H4 (cell line): ENCODE measurements at regions not wholly inside any gene's neighbourhood (a gene's known extent, or its start where the extent isn't known, plus 50 kb on each side); places are given as distances from the start of the nearest gene placed in this dataset.

Experiments used
- DNase-seq: peaks from one replicate; pipeline ENCODE4 v3.0.0-alpha.2; 2015; ENCODE audit warnings: low spot score

DNA sequence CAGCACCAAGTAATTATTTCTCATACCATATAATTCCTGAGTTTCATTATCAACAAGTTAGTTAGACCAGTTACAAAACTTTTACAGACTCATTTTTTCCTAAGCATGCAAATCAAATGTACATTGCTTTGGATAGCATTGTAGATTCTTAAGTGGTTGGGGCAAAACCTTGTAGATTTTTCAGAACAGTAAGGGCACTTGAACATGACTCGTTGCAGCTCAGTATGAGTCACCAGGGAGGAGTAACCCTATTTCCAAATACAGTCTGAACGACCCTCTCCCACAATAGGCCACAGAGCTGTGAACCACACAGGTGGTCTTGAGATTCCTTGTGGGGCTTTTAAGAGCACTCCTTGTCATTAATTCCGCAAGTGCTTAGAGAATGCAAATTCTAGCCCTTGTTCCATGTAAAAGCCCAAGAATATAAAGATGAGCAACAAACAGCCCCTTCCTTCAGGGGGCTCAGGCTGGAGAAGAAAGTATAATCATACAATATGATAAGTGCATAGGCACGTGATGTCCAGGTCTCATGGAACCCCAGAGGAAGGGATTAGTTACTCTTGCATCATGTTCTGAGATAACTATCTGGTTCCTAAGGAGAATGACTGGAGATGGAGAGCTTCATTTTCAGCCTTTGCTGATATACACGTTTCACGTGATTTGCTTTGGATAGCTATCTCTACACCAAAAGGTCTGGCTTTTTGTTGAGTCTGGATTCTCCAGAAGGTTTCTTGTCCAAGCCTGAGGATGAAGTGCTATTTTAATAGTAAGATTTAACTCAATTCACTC is 295.7 kb downstream of the KCNN2 start:
- no peak for DNase-seq

DNA sequence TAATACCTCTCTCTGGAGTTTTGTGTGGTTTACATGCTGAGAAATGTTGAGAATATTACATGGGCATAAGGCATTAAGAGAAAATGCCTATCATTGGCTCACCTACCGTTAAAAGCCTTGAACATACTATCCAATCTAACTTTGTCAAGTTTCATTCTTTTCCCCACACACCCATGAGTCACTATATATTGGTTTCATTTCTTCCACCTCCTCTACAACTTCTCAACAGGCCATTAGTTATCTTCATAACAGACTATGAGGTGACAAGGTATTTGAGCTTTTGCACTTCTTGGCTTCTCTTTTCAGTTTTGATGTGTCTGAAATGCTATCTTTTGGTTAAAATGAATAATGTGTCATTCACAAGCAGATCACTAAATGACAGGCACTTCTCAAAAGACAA is 288.0 kb downstream of the KCNN2 start:
- DNase-seq = no peak

DNA sequence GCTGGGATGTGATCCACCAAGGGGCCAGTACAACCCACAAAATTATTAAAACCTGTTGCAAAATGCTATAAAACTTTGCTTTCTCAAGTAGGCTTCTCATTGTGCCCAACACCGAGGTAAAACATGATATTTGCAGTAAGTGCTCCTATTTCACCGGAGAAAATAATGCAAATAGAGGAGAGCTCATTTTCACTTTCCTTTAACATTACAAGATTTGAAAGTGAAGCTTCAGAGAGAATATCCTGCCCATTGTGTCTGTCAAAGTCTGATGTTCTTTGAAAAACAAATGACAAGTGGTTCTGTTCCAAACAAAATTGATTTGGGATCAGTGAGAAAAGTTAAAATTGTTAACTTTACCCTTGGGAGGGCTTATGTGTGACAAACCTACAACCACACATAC is 287.1 kb downstream of the KCNN2 start:
- no peak for DNase-seq

DNA sequence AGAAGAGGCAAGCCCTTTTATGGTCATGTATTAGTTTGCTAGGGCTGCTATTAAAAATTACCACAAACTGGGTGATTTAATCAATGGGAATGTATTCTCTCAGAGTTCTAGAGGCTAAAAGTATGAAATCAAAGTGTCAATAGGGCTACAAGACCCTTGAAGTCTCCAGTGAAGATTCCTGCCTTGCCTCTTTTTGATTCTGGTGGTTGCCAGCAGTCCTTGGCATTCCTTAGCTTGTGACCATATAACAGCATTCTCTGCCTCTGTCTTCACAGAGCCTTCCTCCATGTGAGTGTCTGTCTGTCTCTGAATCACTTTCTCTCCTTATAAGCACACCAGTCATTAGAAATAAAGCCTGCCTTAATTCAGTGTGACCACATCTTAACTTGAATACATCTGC is 282.7 kb downstream of the KCNN2 start:
- DNase-seq = no peak

DNA sequence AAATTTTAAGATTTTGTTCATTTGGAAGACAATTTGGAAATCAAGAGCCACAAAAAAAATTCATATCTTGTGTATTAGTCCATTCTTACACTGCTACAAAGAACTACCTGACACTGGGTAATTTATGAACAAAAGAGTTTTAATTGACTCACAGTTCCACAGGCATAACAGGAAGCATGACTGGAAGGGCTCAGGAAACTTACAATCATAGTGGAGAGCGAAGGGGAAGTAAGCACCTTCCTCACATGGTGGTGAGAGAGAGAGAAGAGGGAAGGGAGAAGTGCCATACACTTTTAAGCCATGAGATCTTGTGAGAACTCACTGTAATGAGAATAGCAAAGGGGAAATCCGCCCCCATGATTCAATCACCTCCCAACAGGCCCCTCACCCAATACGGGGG is 274.4 kb downstream of the KCNN2 start:
- DNase-seq = no peak

DNA sequence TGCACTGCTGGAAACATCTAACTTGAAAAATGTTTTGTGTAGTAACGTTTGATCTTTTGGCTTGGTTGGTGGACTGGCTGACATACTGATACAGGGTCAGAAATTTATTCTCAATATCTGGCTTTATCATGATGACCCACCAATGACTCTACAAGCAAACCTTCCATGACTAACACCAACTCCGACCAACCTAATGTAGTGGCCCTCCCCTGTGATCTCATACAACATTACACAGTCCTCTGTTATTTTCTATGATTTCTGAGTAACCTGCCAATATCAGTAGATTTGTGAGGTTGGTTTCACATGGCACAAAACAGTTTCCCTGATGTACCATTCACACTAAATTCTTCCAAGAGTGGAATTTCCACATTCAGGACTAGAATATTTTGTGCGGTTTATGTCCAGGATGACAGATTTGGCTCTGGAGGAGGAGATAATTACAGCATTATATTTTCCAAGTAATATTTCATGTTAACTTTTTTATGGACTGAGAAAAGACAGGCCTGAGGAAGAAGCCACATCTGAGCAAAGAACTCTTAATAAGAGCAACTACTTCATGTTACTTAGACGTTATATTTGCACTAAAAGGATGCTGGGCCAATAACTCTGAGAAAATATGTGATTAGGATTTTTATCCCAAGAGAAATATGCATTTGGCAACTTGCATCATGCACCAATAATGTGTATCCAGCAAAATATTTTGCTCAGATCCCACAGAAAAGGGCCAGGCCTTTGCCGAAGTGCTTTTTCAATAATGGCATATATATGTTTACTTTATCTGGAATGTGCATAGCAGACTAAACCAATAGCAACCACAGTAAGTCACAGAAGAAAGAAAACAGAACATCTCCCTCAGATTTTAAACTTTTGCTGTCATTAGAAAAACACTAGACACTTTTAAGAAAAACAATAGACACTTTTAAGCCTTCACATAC is 273.4 kb downstream of the KCNN2 start:
- no peak for DNase-seq

DNA sequence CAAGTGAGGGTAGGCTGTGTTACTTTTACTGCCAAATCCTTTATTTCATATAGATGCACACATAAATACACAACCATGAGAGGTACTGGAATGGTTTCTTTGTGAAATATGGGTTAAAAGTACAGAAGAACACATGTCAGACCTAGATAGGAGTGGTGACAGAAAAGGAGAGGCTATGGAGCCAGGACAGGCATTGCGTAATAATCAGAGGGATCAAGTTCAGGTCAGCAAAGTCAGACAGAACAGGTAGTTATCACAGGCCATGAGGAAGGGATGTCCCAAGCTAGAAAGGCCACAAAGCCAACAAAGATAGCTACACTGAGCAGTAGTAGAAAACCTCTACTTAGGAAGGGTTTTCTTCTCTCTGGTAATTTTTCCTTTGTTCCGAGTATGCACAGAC is 272.6 kb downstream of the KCNN2 start:
- no peak for DNase-seq

DNA sequence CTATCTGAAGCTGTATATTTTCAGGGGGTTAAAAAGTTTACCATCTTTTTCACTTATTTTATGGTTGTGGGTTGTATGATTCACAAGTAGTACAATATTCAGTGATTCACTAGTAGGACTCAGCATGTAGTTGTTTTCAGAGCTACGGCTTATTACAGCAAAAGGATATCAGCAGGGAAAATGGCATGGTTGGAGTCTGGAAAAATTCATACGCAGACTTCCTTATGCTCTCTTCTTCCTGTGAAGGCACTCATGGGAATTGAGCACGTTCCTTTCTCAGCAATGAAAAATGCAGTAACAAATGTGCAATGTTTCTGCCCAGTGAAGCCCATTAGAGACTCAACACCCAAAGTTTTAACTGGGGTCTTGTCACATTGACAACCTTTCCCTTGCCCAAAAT is 250.5 kb downstream of the KCNN2 start:
- no peak for DNase-seq

DNA sequence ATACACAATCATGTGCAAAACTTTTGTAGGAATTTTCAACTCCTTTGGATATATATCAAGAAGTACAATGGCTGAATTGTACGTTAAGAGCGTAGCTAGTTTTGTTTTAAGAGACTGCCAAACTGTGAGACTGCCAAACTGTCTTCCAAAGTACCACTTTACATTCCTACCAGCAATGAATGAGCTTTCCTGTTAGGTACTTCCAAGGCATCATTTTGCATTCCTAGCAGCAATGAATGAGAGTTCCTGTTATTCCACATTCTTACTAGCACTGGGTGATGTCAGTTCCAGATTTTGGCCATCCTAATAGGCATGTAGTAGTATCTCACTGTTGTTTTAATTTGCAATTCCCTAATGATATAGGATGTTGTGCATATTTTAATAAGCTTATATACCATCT is 219.3 kb downstream of the KCNN2 start:
- DNase-seq = no peak

DNA sequence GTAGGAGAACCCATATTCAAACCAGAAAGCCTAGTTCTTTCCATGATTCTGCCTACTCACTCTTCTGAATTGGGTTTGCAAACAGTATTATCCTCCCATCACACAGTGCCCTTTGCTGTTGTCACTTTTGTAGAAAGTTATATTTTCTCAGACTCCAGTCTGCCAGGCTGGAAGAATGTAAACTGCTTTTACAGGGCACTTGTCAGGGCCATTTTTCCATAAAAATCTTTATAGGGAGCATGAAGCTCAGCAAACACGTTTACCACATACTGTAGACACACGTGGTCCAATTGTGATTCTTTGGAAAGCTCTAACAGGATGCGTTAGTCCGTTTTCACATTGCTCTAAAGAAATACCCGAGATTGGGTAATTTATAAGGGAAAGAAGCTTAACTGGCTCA is 204.0 kb downstream of the KCNN2 start:
- no peak for DNase-seq

DNA sequence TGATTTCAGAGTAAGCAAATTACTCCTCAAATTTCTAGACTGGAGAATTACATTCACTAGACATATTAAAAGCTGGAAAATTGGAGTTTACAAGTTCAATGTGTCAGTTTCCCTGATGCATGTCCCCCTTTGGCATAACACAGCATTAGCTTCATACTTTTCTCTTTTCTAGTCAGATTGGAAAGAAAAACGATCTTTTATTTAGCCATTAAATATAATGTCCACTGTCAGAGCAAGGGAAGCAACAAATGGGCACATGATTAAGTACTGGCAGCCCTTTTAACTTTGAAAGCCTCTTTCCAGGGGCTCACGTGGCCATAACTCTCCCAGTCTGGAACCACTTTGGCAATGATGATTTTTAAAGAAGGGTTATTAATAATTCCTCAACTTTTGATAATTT is 203.3 kb downstream of the KCNN2 start:
- no peak for DNase-seq

DNA sequence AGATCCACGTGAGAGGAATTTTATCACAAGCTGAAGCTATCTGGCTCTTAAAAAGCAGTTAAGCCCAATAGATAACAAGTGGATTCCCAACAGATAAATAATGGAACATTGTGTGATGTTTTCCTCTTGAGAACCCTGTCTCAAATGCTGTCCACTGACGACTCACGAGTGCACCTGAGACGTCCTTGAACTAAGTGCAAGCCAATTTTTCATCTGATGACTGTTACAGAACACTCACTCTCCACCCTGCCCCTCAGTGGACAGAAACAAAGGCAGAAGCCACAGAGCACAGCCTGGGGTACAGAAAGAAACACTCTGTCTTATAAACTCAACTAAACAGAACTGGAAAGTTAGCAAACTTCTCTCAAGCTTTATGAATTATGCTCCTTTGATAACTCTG is 199.5 kb downstream of the KCNN2 start:
- DNase-seq = no peak
